HuH-7 (cell line): ENCODE measurements at regions not wholly inside any gene's neighbourhood (a gene's known extent, or its start where the extent isn't known, plus 50 kb on each side); places are given as distances from the start of the nearest gene placed in this dataset.

Experiments
- DNase-seq: peaks from one replicate; pipeline ENCODE4 v3.0.0; 2011; ENCODE audit warnings: low spot score

DNA sequence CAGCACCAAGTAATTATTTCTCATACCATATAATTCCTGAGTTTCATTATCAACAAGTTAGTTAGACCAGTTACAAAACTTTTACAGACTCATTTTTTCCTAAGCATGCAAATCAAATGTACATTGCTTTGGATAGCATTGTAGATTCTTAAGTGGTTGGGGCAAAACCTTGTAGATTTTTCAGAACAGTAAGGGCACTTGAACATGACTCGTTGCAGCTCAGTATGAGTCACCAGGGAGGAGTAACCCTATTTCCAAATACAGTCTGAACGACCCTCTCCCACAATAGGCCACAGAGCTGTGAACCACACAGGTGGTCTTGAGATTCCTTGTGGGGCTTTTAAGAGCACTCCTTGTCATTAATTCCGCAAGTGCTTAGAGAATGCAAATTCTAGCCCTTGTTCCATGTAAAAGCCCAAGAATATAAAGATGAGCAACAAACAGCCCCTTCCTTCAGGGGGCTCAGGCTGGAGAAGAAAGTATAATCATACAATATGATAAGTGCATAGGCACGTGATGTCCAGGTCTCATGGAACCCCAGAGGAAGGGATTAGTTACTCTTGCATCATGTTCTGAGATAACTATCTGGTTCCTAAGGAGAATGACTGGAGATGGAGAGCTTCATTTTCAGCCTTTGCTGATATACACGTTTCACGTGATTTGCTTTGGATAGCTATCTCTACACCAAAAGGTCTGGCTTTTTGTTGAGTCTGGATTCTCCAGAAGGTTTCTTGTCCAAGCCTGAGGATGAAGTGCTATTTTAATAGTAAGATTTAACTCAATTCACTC is 295.7 kb downstream of the KCNN2 start:
- DNase-seq: no peak

GRCh38 chr5:114649878-114650277 is 288.0 kb downstream of the KCNN2 start:
- DNase-seq: no peak

- DNase-seq: no peak
These were observed 287.1 kb downstream of the KCNN2 start for GRCh38 chr5:114648940-114649339.

DNA sequence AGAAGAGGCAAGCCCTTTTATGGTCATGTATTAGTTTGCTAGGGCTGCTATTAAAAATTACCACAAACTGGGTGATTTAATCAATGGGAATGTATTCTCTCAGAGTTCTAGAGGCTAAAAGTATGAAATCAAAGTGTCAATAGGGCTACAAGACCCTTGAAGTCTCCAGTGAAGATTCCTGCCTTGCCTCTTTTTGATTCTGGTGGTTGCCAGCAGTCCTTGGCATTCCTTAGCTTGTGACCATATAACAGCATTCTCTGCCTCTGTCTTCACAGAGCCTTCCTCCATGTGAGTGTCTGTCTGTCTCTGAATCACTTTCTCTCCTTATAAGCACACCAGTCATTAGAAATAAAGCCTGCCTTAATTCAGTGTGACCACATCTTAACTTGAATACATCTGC is 282.7 kb downstream of the KCNN2 start:
- no peak for DNase-seq

DNA sequence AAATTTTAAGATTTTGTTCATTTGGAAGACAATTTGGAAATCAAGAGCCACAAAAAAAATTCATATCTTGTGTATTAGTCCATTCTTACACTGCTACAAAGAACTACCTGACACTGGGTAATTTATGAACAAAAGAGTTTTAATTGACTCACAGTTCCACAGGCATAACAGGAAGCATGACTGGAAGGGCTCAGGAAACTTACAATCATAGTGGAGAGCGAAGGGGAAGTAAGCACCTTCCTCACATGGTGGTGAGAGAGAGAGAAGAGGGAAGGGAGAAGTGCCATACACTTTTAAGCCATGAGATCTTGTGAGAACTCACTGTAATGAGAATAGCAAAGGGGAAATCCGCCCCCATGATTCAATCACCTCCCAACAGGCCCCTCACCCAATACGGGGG is 274.4 kb downstream of the KCNN2 start:
- no peak for DNase-seq

GRCh38 chr5:114634967-114635901 is 273.4 kb downstream of the KCNN2 start:
- no peak for DNase-seq

- no peak for DNase-seq
These were observed 272.6 kb downstream of the KCNN2 start for GRCh38 chr5:114634517-114634916.

DNA sequence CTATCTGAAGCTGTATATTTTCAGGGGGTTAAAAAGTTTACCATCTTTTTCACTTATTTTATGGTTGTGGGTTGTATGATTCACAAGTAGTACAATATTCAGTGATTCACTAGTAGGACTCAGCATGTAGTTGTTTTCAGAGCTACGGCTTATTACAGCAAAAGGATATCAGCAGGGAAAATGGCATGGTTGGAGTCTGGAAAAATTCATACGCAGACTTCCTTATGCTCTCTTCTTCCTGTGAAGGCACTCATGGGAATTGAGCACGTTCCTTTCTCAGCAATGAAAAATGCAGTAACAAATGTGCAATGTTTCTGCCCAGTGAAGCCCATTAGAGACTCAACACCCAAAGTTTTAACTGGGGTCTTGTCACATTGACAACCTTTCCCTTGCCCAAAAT is 250.5 kb downstream of the KCNN2 start:
- DNase-seq: no peak

DNA sequence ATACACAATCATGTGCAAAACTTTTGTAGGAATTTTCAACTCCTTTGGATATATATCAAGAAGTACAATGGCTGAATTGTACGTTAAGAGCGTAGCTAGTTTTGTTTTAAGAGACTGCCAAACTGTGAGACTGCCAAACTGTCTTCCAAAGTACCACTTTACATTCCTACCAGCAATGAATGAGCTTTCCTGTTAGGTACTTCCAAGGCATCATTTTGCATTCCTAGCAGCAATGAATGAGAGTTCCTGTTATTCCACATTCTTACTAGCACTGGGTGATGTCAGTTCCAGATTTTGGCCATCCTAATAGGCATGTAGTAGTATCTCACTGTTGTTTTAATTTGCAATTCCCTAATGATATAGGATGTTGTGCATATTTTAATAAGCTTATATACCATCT is 219.3 kb downstream of the KCNN2 start:
- no peak for DNase-seq

- no peak for DNase-seq
These were observed 204.0 kb downstream of the KCNN2 start for GRCh38 chr5:114565871-114566270.

GRCh38 chr5:114565139-114565538 is 203.3 kb downstream of the KCNN2 start:
- DNase-seq: no peak

GRCh38 chr5:114561415-114561814 is 199.5 kb downstream of the KCNN2 start:
- DNase-seq: no peak
